Uterus (tissue), 2 donors: ENCODE measurements at regions not wholly inside any gene's neighbourhood (a gene's known extent, or its start where the extent isn't known, plus 50 kb on each side); places are given as distances from the start of the nearest gene placed in this dataset.

ENCODE experiments used
- POLR2A ChIP-seq, 2 donors: fragments of 450-650 bp; IDR thresholded peaks; one replicate each; pipeline ENCODE4 v1.6.1; 2016; ENCODE audit warnings: antibody characterized with exemption in 2 of 2, mild to moderate bottlenecking in 1 of 2, moderate library complexity in 1 of 2
- TF ChIP-seq, protein P1 (sequence below), 4 experiments: fragments of 200-600 bp in 2 of 4; fragments of 450-650 bp in 2 of 4; sonication (generic) in 2 of 4; IDR thresholded peaks; one replicate each; pipeline ENCODE4 v1.5.1; 2016 to 2019; ENCODE audit warnings: antibody characterized with exemption in 4 of 4, mild to moderate bottlenecking in 2 of 4, moderate library complexity in 1 of 4

DNA sequence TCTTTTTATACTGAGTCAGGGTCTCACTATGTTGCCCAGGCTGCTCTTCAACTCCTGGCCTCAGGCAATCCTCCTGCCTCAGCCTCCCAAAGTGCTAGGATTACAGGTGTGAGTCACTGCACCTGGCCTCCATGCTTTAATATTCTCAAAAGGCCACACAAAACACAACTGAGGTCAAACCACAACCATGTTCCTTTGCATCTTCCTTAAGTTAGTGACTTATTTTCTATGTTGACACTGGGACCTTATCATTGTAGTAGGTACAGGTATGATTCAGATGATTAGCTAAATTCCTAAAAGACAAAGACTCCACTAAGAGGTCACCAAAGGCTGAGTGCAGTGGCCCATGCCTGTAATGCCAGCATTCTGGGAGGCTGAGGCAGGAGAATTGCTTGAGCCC lies 131.9 kb upstream of the ATP1B1 start:
- no peak for TF ChIP-seq POLR2A (IDR thresholded peaks at IDR 0.05)
- TF ChIP-seq, protein P1, sequence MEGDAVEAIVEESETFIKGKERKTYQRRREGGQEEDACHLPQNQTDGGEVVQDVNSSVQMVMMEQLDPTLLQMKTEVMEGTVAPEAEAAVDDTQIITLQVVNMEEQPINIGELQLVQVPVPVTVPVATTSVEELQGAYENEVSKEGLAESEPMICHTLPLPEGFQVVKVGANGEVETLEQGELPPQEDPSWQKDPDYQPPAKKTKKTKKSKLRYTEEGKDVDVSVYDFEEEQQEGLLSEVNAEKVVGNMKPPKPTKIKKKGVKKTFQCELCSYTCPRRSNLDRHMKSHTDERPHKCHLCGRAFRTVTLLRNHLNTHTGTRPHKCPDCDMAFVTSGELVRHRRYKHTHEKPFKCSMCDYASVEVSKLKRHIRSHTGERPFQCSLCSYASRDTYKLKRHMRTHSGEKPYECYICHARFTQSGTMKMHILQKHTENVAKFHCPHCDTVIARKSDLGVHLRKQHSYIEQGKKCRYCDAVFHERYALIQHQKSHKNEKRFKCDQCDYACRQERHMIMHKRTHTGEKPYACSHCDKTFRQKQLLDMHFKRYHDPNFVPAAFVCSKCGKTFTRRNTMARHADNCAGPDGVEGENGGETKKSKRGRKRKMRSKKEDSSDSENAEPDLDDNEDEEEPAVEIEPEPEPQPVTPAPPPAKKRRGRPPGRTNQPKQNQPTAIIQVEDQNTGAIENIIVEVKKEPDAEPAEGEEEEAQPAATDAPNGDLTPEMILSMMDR (IDR thresholded peaks at IDR 0.05): no peak
